Hepatocyte (in vitro differentiated cells): ENCODE measurements at regions not wholly inside any gene's neighbourhood (a gene's known extent, or its start where the extent isn't known, plus 50 kb on each side); places are given as distances from the start of the nearest gene placed in this dataset.

Experiments used
- CTCF ChIP-seq: fragments of 200-600 bp; sonication (generic); IDR thresholded peaks from 2 replicates; pipeline ENCODE4 v1.5.1; 2016; ENCODE audit warnings: antibody characterized with exemption, mild to moderate bottlenecking; ENCODE audit not compliant: poor library complexity
- EZH2 ChIP-seq: fragments of 200-600 bp; sonication (generic); IDR thresholded peaks from 2 replicates; pipeline ENCODE4 v1.6.1; 2016; ENCODE audit warnings: antibody characterized with exemption, mild to moderate bottlenecking, borderline replicate concordance
- EZH2phosphoT487 ChIP-seq: fragments of 200-600 bp; sonication (generic); IDR thresholded peaks from one replicate; pipeline ENCODE4 v1.6.1; 2018; ENCODE audit warnings: antibody characterized with exemption, mild to moderate bottlenecking, low read depth, moderate library complexity; ENCODE audit not compliant: unreplicated experiment, severe bottlenecking

- TF ChIP-seq CTCF: no peak
- TF ChIP-seq EZH2phosphoT487: no peak
- TF ChIP-seq EZH2: no peak
Measured at GRCh38 chr5:144032375-144032774, 138.1 kb downstream of the YIPF5 start.
